ENCODE measurements at regions not wholly inside any gene's neighbourhood (a gene's known extent, or its start where the extent isn't known, plus 50 kb on each side); places are given as distances from the start of the nearest gene placed in this dataset.

- no peaks in the 10 kb centered on the region for H3K36me3 ChIP-seq (ENCODE audit: insufficient read depth, low read length)
- TF ChIP-seq EZH2 (IDR thresholded peaks at IDR 0.05; ENCODE audit: borderline replicate concordance, low read length) = no peak
- TF ChIP-seq, protein P1, sequence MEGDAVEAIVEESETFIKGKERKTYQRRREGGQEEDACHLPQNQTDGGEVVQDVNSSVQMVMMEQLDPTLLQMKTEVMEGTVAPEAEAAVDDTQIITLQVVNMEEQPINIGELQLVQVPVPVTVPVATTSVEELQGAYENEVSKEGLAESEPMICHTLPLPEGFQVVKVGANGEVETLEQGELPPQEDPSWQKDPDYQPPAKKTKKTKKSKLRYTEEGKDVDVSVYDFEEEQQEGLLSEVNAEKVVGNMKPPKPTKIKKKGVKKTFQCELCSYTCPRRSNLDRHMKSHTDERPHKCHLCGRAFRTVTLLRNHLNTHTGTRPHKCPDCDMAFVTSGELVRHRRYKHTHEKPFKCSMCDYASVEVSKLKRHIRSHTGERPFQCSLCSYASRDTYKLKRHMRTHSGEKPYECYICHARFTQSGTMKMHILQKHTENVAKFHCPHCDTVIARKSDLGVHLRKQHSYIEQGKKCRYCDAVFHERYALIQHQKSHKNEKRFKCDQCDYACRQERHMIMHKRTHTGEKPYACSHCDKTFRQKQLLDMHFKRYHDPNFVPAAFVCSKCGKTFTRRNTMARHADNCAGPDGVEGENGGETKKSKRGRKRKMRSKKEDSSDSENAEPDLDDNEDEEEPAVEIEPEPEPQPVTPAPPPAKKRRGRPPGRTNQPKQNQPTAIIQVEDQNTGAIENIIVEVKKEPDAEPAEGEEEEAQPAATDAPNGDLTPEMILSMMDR (IDR thresholded peaks at IDR 0.05; ENCODE audit: low read length) = no peak
- no peak overlapping the region for H2AFZ ChIP-seq (ENCODE audit: low read length)
- H4K20me1 ChIP-seq (ENCODE audit: insufficient read depth, low read length) = no peaks in the 10 kb centered on the region
- no peaks in the 10 kb centered on the region for H3K9me2 ChIP-seq (ENCODE audit: low read depth, low read length)
- no peak overlapping the region for H3K9ac ChIP-seq (ENCODE audit: low read length)
- H3K9me3 ChIP-seq (ENCODE audit: low read length) = no peaks in the 10 kb centered on the region
- no peaks in the 10 kb centered on the region for H3K4me1 ChIP-seq (ENCODE audit: insufficient read depth, low read length, severe bottlenecking)
- H3K79me2 ChIP-seq (ENCODE audit: insufficient read depth, low read length) = no peaks in the 10 kb centered on the region
- no peaks in the 10 kb centered on the region for H3F3A ChIP-seq (ENCODE audit: insufficient read depth, low read length)
- no peak overlapping the region for H3K4me2 ChIP-seq (ENCODE audit: low read length)
- H3K4me3 ChIP-seq (ENCODE audit: low read depth, low read length, poor library complexity, severe bottlenecking) = no peak overlapping the region
- no peaks in the 10 kb centered on the region for H3K27me3 ChIP-seq (ENCODE audit: insufficient read depth, low read length)
- no peak overlapping the region for H3K27ac ChIP-seq (ENCODE audit: low read depth, low read length, poor library complexity, severe bottlenecking)
Observed at GRCh38 chr20:40254023-40254772, 434.8 kb downstream of the MAFB start.

DNA sequence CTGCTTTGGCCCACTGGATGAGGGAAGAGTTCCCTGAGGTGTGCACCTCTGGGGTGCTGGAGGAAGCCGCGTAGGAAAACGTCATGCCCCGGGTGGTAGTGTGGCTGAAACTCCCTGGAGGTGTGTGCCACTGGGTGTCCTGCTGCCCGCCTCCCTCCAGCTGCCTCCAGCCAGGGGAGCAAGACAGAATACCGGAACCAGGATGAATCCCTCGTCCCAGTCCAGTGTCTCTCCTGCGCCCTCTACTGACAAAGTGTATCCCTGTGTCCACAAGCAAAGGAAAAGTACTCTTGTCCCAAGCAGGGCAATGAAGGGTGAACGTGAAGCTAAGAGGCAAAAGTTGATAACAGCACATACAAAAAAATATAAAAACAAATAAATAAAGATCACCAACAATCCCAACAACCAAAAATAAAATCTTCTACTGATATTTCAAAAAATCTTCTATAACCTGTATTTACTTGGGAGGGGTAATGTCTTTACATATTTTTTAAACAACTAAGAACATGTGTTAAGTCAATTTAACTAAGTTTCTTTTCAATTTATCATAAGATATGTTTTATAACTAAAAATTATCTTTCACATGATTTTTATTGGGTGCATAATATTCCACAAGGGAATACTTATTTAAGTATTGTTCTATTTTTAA, 437.6 kb downstream of the MAFB start:
- H3K9me2 ChIP-seq (ENCODE audit: low read depth, low read length) = no peaks in the 10 kb centered on the region
- no peak overlapping the region for H2AFZ ChIP-seq (ENCODE audit: low read length)
- H4K20me1 ChIP-seq (ENCODE audit: insufficient read depth, low read length) = no peaks in the 10 kb centered on the region
- H3K9ac ChIP-seq (ENCODE audit: low read length) = no peak overlapping the region
- no peak for TF ChIP-seq EZH2 (IDR thresholded peaks at IDR 0.05; ENCODE audit: borderline replicate concordance, low read length)
- TF ChIP-seq, protein P1 (IDR thresholded peaks at IDR 0.05; ENCODE audit: low read length) = peak; percentile 51; the same call in 1 of the 2 replicates
- no peak overlapping the region for H3K4me3 ChIP-seq (ENCODE audit: low read depth, low read length, poor library complexity, severe bottlenecking)
- no peaks in the 10 kb centered on the region for H3K9me3 ChIP-seq (ENCODE audit: low read length)
- no peak overlapping the region for H3K4me2 ChIP-seq (ENCODE audit: low read length)
- H3K27ac ChIP-seq (ENCODE audit: low read depth, low read length, poor library complexity, severe bottlenecking) = no peak overlapping the region
- no peaks in the 10 kb centered on the region for H3K27me3 ChIP-seq (ENCODE audit: insufficient read depth, low read length)
- no peaks in the 10 kb centered on the region for H3K4me1 ChIP-seq (ENCODE audit: insufficient read depth, low read length, severe bottlenecking)
- no peaks in the 10 kb centered on the region for H3F3A ChIP-seq (ENCODE audit: insufficient read depth, low read length)
- H3K36me3 ChIP-seq (ENCODE audit: insufficient read depth, low read length) = no peaks in the 10 kb centered on the region
- no peaks in the 10 kb centered on the region for H3K79me2 ChIP-seq (ENCODE audit: insufficient read depth, low read length)

GRCh38 chr20:40249805-40250204, 439.2 kb downstream of the MAFB start:
- Histone ChIP-seq H3K9me3 (ENCODE audit: low read length) (no peaks in the 10 kb centered on the region), H3K4me1 (ENCODE audit: insufficient read depth, low read length, severe bottlenecking) (no peaks in the 10 kb centered on the region), H3K27ac (ENCODE audit: low read depth, low read length, poor library complexity, severe bottlenecking) (no peak overlapping the region), H4K20me1 (ENCODE audit: insufficient read depth, low read length) (no peaks in the 10 kb centered on the region), H3F3A (ENCODE audit: insufficient read depth, low read length) (no peaks in the 10 kb centered on the region), H3K9me2 (ENCODE audit: low read depth, low read length) (no peaks in the 10 kb centered on the region), H3K9ac (ENCODE audit: low read length) (no peak overlapping the region), H3K4me2 (ENCODE audit: low read length) (no peak overlapping the region), H3K4me3 (ENCODE audit: low read depth, low read length, poor library complexity, severe bottlenecking) (no peak overlapping the region), H2AFZ (ENCODE audit: low read length) (no peak overlapping the region), H3K27me3 (ENCODE audit: insufficient read depth, low read length) (no peaks in the 10 kb centered on the region), H3K36me3 (ENCODE audit: insufficient read depth, low read length) (no peaks in the 10 kb centered on the region), H3K79me2 (ENCODE audit: insufficient read depth, low read length) (no peaks in the 10 kb centered on the region; the same call in 1 of the 2 replicates)
- no peak for TF ChIP-seq EZH2 (IDR thresholded peaks at IDR 0.05; ENCODE audit: borderline replicate concordance, low read length)
- TF ChIP-seq, protein P1 (IDR thresholded peaks at IDR 0.05; ENCODE audit: low read length) = no peak
